ENCODE measurements at regions not wholly inside any gene's neighbourhood (a gene's known extent, or its start where the extent isn't known, plus 50 kb on each side); places are given as distances from the start of the nearest gene placed in this dataset.

DNA sequence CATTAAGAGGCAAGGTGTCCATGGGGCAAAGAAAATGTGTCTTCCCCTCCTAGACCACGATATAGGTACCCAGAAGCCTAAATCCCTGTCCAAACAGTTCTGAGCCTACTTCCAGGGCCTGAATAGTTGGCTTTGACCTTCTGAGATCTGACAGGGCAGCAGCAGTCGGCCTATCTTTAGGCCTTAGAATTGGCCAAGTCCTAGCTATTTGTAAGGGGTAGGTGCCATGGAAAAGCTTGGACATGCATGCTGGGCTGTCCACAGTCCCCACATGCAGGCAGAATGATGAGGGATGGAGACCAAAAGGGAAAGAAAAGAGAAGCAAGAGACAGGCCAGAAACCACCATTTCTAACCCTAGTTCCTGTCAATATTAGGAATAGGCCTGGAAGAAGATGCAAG lies 346.1 kb downstream of the ANXA1 start:
- ATAC-seq (peak; percentile 56 to 94 (median 74)), DNase-seq (peak in 2 of 5 donors; percentile 6 to 26)
- Histone ChIP-seq H3K36me3 (no peaks in the 10 kb centered on the region), H3K4me3 (no peak overlapping the region), H3K9me3 (peaks cover 0 to 12% (median 7%) of the 10 kb centered on the region in 12 donors), H3K27ac (peak overlapping the region in 7 of 12 donors; percentile 3 to 57 (median 31)), H3K4me1 (peaks cover 0 to 22% (median 2%) of the 10 kb centered on the region in 12 donors), H3K27me3 (no peaks in the 10 kb centered on the region)
- intact Hi-C loops (cut with DNase I): loop anchor here in 1 of 10 donors (5.0 kb wide), 1 partner anchor 50 kb away; no protein-coding TSS in a partner anchor
- TF ChIP-seq, protein P1, sequence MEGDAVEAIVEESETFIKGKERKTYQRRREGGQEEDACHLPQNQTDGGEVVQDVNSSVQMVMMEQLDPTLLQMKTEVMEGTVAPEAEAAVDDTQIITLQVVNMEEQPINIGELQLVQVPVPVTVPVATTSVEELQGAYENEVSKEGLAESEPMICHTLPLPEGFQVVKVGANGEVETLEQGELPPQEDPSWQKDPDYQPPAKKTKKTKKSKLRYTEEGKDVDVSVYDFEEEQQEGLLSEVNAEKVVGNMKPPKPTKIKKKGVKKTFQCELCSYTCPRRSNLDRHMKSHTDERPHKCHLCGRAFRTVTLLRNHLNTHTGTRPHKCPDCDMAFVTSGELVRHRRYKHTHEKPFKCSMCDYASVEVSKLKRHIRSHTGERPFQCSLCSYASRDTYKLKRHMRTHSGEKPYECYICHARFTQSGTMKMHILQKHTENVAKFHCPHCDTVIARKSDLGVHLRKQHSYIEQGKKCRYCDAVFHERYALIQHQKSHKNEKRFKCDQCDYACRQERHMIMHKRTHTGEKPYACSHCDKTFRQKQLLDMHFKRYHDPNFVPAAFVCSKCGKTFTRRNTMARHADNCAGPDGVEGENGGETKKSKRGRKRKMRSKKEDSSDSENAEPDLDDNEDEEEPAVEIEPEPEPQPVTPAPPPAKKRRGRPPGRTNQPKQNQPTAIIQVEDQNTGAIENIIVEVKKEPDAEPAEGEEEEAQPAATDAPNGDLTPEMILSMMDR (IDR thresholded peaks at IDR 0.05): no peak
- no peak for TF ChIP-seq POLR2A (IDR thresholded peaks at IDR 0.05)
- 33 to 40% (median 35%) methylated on average over 2 of the region's 2 CpGs for WGBS, 4 donors

DNA sequence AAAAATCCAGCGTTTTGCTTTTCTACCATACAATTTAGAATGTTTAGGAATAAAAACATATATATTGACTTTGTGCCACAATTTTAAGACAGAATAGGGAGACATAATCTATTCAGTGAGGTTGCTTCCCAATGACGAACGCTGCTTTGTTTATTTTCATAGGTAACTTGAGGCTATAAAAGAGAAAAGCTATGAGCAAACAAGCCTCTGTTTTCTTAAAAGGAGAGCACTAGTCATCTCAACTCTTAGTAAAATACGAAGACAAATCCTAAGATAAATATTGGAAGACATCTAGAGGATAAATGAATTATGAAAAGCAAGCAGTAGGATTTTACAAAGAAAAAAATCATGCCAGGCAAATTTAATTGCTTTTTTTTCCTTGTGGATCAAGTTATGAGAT lies 363.6 kb downstream of the ANXA1 start:
- no peak overlapping the region for H3K4me3 ChIP-seq
- TF ChIP-seq, protein P1 (IDR thresholded peaks at IDR 0.05): no peak
- no peak for TF ChIP-seq POLR2A (IDR thresholded peaks at IDR 0.05)
- ATAC-seq (no peak), DNase-seq (no peak)
- peaks cover 0 to 2% (median 0%) of the 10 kb centered on the region in 12 donors for H3K4me1 ChIP-seq
- WGBS, 4 donors: 46 to 58% (median 53%) methylated on average over 4 of the region's 4 CpGs
- peaks cover 0 to 5% (median 0%) of the 10 kb centered on the region in 12 donors for H3K9me3 ChIP-seq
- intact Hi-C loops (cut with DNase I): loop anchor here in 2 of 10 donors (10.0 kb wide), 1 partner anchor 60 kb away; no protein-coding TSS in a partner anchor
- no peaks in the 10 kb centered on the region for H3K36me3 ChIP-seq
- no peaks in the 10 kb centered on the region for H3K27me3 ChIP-seq
- H3K27ac ChIP-seq: no peak overlapping the region

DNA sequence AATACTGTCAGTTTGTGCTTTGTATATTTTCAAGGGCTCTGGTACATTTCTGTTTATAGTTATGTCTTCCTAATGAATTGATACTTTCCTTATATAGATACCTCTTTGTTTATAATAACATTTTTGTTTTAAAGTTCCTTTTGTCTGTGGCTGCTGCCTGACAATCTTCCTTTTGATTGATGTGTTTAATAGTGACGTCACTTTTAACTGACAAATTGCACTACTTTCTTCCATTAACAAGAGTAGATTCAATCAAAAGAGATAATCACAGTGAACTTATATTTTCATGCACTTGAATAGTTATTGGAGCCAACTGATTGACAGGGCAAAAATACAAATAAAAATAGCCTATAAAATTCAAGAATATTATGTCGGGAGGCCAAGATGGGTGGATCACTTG lies 371.7 kb downstream of the ANXA1 start:
- no peak for TF ChIP-seq POLR2A (IDR thresholded peaks at IDR 0.05)
- TF ChIP-seq, protein P1 (IDR thresholded peaks at IDR 0.05): no peak
- no peak overlapping the region for H3K27ac ChIP-seq
- H3K4me3 ChIP-seq: no peak overlapping the region
- ATAC-seq (no peak), DNase-seq (no peak)
- H3K4me1 ChIP-seq: no peaks in the 10 kb centered on the region
- H3K9me3 ChIP-seq: peaks cover 0 to 6% (median 0%) of the 10 kb centered on the region in 12 donors
- intact Hi-C loops (cut with DNase I): no loop called here
- H3K27me3 ChIP-seq: no peaks in the 10 kb centered on the region
- 72 to 88% (median 83%) methylated on average over 2 of the region's 2 CpGs for WGBS, 4 donors
- H3K36me3 ChIP-seq: no peaks in the 10 kb centered on the region

DNA sequence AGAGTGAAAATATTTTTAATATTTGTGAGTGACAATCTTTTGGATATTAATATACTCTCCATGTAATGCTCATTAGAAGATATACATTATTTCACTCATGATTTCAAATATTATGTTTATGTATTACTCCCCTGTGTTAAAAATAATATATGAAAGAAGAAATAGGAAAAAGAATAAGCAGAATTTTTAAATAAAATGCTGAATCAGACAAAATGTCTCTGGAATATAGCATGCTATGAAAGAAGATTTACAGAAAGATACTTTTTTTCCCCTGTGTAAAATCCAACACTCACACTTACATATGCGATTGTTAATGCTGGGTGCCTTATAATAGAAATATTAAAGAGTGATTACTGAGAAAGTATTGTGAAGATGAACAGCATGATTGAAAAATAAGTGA lies 373.7 kb downstream of the ANXA1 start:
- H3K4me3 ChIP-seq: no peak overlapping the region
- H3K9me3 ChIP-seq: peaks cover 0 to 6% (median 0%) of the 10 kb centered on the region in 12 donors
- no peaks in the 10 kb centered on the region for H3K27me3 ChIP-seq
- H3K36me3 ChIP-seq: no peaks in the 10 kb centered on the region
- intact Hi-C loops (cut with DNase I): no loop called here
- TF ChIP-seq POLR2A (IDR thresholded peaks at IDR 0.05): no peak
- TF ChIP-seq, protein P1 (IDR thresholded peaks at IDR 0.05): no peak
- DNase-seq (no peak), ATAC-seq (no peak)
- H3K4me1 ChIP-seq: no peaks in the 10 kb centered on the region
- 83 to 95% (median 90%) methylated on average over 1 of the region's 1 CpG for WGBS, 4 donors
- no peak overlapping the region for H3K27ac ChIP-seq

Measured in heart left ventricle (tissue), 16 donors.